RWPE1 (cell line): ENCODE measurements at regions not wholly inside any gene's neighbourhood (a gene's known extent, or its start where the extent isn't known, plus 50 kb on each side); places are given as distances from the start of the nearest gene placed in this dataset.

Experiments
- CTCF ChIA-PET: fragments of 350-600 bp; sonication (Branson Sonifier 250); formaldehyde crosslinking; extraction: SDS; loops from one replicate; lab custom pipeline; 2021; lab: Yijun Ruan, JAX
- POLR2A ChIA-PET: fragments of 400-600 bp; formaldehyde crosslinking; extraction: SDS; loops from one replicate; lab custom pipeline; 2020; ENCODE audit warnings: antibody characterized with exemption; ENCODE audit not compliant: low non-redundant PET; lab: Yijun Ruan, JAX
- DNase-seq: peaks from one replicate; pipeline ENCODE4 v3.0.0; 2012; ENCODE audit warnings: low spot score
- H3K27ac ChIP-seq: fragments of 450-650 bp; 2 replicates; pipeline ENCODE4 v1.5.1; 2017
- TF ChIP-seq, protein P1 (sequence below): fragments of 450-650 bp; conservative IDR thresholded peaks from 2 replicates; pipeline ENCODE4 v1.5.1; 2017; ENCODE audit warnings: low read depth, mild to moderate bottlenecking

DNA sequence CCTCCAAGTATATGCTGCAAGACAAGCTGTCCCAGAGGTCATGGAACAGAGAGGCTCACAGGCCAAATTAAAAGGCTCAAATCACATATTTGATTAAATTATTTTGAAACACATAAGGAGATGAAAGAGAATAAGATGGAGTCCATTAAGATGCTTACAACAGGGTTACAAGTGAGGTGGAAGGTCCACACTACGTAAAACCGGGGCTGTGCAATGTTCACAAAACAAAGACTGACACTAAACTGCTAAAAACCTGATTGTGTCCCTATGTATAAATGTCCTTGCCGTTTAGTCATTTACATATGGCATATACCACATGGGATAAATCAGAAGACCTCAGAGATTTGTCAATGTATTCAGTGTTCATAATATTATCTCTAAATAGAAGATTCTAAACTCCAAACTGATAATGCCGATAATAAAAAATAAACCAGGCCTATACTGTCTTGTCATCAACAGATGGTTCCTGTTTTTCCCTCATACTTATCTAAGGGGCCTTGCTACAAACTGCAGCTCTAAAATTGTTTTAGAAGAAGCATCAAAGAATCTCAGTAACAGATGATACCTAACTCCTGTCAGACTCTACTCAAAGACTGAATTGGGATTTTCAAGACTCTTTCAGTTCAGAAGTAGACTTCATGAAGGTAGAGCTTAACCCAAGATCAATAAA lies 51.8 kb upstream of the RIPOR2 start:
- TF ChIP-seq, protein P1, sequence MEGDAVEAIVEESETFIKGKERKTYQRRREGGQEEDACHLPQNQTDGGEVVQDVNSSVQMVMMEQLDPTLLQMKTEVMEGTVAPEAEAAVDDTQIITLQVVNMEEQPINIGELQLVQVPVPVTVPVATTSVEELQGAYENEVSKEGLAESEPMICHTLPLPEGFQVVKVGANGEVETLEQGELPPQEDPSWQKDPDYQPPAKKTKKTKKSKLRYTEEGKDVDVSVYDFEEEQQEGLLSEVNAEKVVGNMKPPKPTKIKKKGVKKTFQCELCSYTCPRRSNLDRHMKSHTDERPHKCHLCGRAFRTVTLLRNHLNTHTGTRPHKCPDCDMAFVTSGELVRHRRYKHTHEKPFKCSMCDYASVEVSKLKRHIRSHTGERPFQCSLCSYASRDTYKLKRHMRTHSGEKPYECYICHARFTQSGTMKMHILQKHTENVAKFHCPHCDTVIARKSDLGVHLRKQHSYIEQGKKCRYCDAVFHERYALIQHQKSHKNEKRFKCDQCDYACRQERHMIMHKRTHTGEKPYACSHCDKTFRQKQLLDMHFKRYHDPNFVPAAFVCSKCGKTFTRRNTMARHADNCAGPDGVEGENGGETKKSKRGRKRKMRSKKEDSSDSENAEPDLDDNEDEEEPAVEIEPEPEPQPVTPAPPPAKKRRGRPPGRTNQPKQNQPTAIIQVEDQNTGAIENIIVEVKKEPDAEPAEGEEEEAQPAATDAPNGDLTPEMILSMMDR = no peak
- ChIA-PET POLR2A (no interaction called here), CTCF (interaction anchor here (0.7 kb wide), 1 partner anchor 542 kb away, joined by 3 read pairs; no protein-coding TSS in a partner anchor)
- DNase-seq = no peak
- H3K27ac ChIP-seq = no peak overlapping the region

DNA sequence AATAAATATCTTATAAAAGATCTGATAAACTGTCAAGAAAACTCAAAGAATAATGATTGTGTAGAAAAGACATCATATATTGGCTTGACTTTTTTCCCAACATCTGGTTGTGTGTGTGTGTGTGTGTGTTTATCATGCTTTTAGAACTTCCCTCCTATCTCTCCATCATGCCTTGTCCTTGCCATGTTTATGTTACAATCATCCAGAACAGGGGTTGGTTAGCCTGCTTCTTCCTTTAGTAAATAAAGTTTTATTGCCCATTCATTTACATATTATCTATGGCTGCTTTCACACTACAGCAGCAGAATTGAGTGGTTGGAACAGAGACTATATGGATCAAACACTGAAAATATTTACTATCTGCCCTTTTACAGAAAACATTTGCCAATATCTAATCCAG lies 52.8 kb upstream of the RIPOR2 start:
- CTCF ChIA-PET = interaction anchor here (0.7 kb wide), 1 partner anchor 541 kb away, joined by 3 read pairs; no protein-coding TSS in a partner anchor
- TF ChIP-seq, protein P1 = no peak
- DNase-seq = no peak
- POLR2A ChIA-PET = no interaction called here
- no peak overlapping the region for H3K27ac ChIP-seq

DNA sequence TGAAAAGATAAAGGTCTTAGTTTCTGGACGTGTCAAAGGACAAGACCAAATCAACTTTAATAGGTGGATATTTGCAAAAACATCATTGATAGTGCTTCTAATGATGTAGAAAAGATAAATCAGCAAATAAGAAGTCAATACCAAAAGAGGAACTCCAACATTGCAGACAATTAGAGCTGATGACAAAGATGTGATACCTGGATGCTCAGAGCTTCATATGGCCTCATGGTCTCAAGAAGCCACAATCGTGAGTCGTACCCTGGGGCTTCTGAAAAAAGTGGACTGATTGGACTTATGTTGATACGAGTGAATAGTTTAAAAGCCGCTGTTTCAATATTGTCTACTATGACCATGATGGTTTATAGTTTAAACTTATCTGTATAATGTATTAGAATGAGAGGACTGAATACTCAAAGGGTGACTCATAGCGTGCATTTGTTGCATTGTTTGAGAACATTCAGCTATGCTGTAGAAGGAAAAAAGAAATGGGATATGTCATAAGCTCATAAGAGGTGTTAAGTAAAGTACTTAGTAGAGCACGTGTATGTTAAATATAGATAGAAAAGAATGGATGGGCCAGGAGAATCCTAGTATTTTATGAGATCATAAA lies 54.6 kb upstream of the RIPOR2 start:
- no peak for DNase-seq
- no peak overlapping the region for H3K27ac ChIP-seq
- ChIA-PET CTCF (interaction anchor here (2.0 kb wide), 1 partner anchor 135 kb away, joined by 14 read pairs; no protein-coding TSS in a partner anchor), POLR2A (no interaction called here)
- TF ChIP-seq, protein P1 = no peak

DNA sequence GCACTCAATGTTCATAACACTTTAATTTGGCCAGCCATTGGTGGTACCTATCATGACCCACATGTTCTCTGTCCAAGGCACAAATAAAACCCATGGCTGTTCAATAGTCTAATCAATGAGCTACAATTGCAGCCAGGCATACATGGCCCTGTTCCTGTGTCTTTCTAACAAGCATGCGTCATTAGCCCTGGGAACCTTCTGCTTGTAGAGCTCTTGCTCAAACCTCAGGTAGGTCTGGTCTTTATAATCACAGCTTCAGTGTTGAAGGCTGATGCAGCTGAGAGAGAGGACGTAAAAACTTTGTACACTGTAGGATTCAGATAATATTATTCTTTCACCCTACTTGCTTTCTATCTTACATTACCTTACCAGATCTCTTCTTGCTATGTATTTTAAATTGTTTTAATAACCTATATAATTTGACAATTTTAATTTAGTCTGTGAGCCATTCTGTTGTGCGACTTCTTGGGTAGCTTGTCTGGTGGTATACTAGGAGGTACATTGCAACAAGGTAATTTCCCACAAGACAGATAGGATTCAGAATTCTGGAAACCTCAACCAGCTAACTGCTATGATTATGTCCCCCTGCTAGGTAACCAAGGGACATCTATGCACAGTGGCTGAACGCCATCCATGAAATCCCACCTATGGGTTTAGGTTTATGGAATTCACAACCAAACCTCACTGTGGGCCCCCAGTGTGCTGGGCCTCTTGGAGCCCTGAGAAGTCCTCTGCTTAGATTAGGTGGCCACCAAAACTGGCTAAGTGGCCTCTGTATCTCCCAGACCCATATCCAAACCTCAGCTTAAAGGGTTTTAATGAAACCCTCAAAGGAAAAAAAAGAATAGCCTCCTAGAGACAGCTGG lies 55.4 kb upstream of the RIPOR2 start:
- CTCF ChIA-PET = interaction anchor here (0.6 to 2.0 kb wide), 12 partner anchors 8 to 135 kb away, joined by 3 to 14 read pairs (median 4); no protein-coding TSS in a partner anchor
- no peak overlapping the region for H3K27ac ChIP-seq
- POLR2A ChIA-PET = no interaction called here
- TF ChIP-seq, protein P1 = no peak
- DNase-seq = no peak

DNA sequence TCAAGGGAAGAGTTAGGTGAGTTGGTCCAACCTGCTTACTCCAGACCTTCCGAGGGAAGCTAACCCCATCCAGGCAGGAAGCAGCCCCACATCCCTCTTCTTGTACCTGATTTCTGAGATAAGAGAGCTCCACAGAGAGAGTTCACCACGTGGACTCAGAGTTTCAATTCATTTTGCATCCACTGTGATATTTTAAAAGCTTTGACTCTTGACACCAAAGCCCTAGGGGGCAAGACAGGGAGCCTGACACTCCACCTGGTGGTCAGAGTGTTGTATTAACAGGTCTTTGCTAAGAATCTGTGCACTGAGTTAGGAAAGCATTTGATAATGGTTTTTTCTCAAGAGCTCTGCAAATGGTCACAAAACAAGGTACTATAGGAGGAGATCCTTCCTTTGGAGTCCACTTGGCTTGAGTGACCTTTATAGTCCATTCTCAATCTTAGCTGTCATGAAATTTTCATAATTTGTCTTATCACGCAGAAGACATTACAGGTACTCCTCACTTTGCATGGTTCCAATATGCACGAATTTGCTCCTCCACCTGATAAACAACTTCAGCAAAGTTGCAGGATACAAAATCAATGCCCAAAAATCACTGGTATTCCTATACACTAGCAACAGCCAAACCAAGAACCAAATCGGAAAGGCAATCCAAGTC lies 56.2 kb upstream of the RIPOR2 start:
- TF ChIP-seq, protein P1 = peak; percentile 39; the same call in 1 of the 2 replicates
- no peak overlapping the region for H3K27ac ChIP-seq
- DNase-seq = peak; percentile 38
- ChIA-PET POLR2A (no interaction called here), CTCF (interaction anchor here (0.5 to 2.0 kb wide), 15 partner anchors 9 to 192 kb away, joined by 3 to 14 read pairs (median 4); no protein-coding TSS in a partner anchor)
